B cell (primary cell): ENCODE measurements at regions not wholly inside any gene's neighbourhood (a gene's known extent, or its start where the extent isn't known, plus 50 kb on each side); places are given as distances from the start of the nearest gene placed in this dataset.

Source experiments
- EZH2 ChIP-seq: IDR thresholded peaks from 2 replicates; pipeline ENCODE4 v1.6.1; 2012; ENCODE audit warnings: borderline replicate concordance, low read depth, mild to moderate bottlenecking, moderate library complexity, low read length; ENCODE audit not compliant: insufficient read depth, poor library complexity, severe bottlenecking
- TF ChIP-seq, protein P1 (sequence below): fragments of 200-600 bp; IDR thresholded peaks from one replicate; pipeline ENCODE4 v1.8.0; 2022; ENCODE audit warnings: antibody characterized with exemption, mild to moderate bottlenecking

DNA sequence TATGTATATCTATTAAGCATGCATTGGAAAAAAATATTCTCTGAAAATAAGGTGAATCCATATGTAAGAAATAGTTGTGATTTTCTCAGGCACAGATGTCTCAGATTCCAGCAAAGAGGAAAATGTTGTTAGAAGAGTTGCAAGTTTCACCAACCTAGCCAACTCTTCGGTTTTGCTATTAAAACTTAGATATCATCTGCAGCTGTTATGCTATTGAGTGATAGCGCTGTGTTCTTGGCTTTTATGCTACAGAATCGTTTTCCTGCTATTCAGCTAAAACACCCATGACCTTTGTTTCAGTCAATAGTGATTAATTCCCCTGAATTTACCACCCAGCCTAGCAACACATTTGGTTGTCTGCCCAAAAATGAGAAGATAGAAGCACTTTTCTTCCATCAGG, 795.6 kb upstream of the ANO3 start:
- TF ChIP-seq, protein P1, sequence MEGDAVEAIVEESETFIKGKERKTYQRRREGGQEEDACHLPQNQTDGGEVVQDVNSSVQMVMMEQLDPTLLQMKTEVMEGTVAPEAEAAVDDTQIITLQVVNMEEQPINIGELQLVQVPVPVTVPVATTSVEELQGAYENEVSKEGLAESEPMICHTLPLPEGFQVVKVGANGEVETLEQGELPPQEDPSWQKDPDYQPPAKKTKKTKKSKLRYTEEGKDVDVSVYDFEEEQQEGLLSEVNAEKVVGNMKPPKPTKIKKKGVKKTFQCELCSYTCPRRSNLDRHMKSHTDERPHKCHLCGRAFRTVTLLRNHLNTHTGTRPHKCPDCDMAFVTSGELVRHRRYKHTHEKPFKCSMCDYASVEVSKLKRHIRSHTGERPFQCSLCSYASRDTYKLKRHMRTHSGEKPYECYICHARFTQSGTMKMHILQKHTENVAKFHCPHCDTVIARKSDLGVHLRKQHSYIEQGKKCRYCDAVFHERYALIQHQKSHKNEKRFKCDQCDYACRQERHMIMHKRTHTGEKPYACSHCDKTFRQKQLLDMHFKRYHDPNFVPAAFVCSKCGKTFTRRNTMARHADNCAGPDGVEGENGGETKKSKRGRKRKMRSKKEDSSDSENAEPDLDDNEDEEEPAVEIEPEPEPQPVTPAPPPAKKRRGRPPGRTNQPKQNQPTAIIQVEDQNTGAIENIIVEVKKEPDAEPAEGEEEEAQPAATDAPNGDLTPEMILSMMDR = no peak
- TF ChIP-seq EZH2 = no peak
